GM18508 (cell line): ENCODE measurements at regions not wholly inside any gene's neighbourhood (a gene's known extent, or its start where the extent isn't known, plus 50 kb on each side); places are given as distances from the start of the nearest gene placed in this dataset.

Experiments used
- ATAC-seq: cut with Tn5 transposase; IDR thresholded peaks from one replicate; pipeline ENCODE4 v1.9.1; 2021; ENCODE audit warnings: moderate number of reproducible peaks; ENCODE audit not compliant: insufficient read depth, unreplicated experiment

- no peak for ATAC-seq
These were observed 77.8 kb upstream of the FSHB start for GRCh38 chr11:30153008-30153407.

- no peak for ATAC-seq
These were observed 75.4 kb upstream of the FSHB start for GRCh38 chr11:30155428-30155827.

GRCh38 chr11:30159546-30159945, 71.3 kb upstream of the FSHB start:
- ATAC-seq: no peak

GRCh38 chr11:30165652-30166051, 65.2 kb upstream of the FSHB start:
- no peak for ATAC-seq

GRCh38 chr11:30171661-30172060, 59.2 kb upstream of the FSHB start:
- no peak for ATAC-seq

- ATAC-seq: no peak
These were observed 58.7 kb upstream of the FSHB start for GRCh38 chr11:30172158-30172557.

GRCh38 chr11:30172883-30173311, 57.9 kb upstream of the FSHB start:
- no peak for ATAC-seq

- no peak for ATAC-seq
These were observed 56.4 kb upstream of the FSHB start for GRCh38 chr11:30174265-30175020.
